ENCODE measurements at regions not wholly inside any gene's neighbourhood (a gene's known extent, or its start where the extent isn't known, plus 50 kb on each side); places are given as distances from the start of the nearest gene placed in this dataset.

- no peak for DNase-seq
- no peaks in the 10 kb centered on the region for H3K9me3 ChIP-seq (ENCODE audit: severe bottlenecking)
- no peak overlapping the region for H3K4me3 ChIP-seq (ENCODE audit: low read depth, low read length)
- H3K27me3 ChIP-seq (ENCODE audit: insufficient read depth, low read depth, severe bottlenecking): no peaks in the 10 kb centered on the region
- TF ChIP-seq, protein P1, sequence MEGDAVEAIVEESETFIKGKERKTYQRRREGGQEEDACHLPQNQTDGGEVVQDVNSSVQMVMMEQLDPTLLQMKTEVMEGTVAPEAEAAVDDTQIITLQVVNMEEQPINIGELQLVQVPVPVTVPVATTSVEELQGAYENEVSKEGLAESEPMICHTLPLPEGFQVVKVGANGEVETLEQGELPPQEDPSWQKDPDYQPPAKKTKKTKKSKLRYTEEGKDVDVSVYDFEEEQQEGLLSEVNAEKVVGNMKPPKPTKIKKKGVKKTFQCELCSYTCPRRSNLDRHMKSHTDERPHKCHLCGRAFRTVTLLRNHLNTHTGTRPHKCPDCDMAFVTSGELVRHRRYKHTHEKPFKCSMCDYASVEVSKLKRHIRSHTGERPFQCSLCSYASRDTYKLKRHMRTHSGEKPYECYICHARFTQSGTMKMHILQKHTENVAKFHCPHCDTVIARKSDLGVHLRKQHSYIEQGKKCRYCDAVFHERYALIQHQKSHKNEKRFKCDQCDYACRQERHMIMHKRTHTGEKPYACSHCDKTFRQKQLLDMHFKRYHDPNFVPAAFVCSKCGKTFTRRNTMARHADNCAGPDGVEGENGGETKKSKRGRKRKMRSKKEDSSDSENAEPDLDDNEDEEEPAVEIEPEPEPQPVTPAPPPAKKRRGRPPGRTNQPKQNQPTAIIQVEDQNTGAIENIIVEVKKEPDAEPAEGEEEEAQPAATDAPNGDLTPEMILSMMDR (IDR thresholded peaks at IDR 0.05; ENCODE audit: low read depth, low read length): no peak
- H3K27ac ChIP-seq: no peak overlapping the region
- H3K36me3 ChIP-seq: no peaks in the 10 kb centered on the region
Observed at GRCh38 chr4:96955691-96956090, 1115.8 kb downstream of the PDHA2 start.

DNA sequence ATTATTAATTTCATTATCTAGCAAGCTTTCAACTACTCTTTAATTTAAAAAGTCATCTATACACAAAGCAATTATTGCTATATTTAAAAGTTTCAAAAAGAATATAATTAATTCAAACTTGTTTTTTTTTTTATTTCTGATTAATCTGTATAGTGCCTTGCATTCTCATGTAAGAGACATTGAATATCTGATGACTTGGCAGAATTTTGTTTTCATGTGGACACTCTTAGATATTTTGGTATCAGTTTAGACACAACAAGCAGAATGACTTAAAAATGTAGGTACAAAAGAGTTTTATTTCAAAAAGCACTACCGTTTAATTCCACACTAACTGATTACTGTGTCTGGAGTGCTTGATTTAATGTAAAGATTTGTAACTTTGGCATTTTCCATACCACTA is 1129.6 kb downstream of the PDHA2 start:
- Histone ChIP-seq H3K36me3 (no peaks in the 10 kb centered on the region), H3K27me3 (ENCODE audit: insufficient read depth, low read depth, severe bottlenecking) (no peaks in the 10 kb centered on the region), H3K4me3 (ENCODE audit: low read depth, low read length) (no peak overlapping the region), H3K9me3 (ENCODE audit: severe bottlenecking) (no peaks in the 10 kb centered on the region), H3K27ac (no peak overlapping the region)
- TF ChIP-seq, protein P1 (IDR thresholded peaks at IDR 0.05; ENCODE audit: low read depth, low read length): no peak
- no peak for DNase-seq

- Histone ChIP-seq H3K36me3 (no peaks in the 10 kb centered on the region), H3K4me3 (ENCODE audit: low read depth, low read length) (no peak overlapping the region), H3K9me3 (ENCODE audit: severe bottlenecking) (no peaks in the 10 kb centered on the region), H3K27ac (no peak overlapping the region), H3K27me3 (ENCODE audit: insufficient read depth, low read depth, severe bottlenecking) (no peaks in the 10 kb centered on the region)
- DNase-seq: no peak
- TF ChIP-seq, protein P1 (IDR thresholded peaks at IDR 0.05; ENCODE audit: low read depth, low read length): no peak
Observed at GRCh38 chr4:96972920-96973319, 1133.0 kb downstream of the PDHA2 start.

GRCh38 chr4:96974295-96974694 is 1134.4 kb downstream of the PDHA2 start:
- Histone ChIP-seq H3K4me3 (ENCODE audit: low read depth, low read length) (no peak overlapping the region), H3K9me3 (ENCODE audit: severe bottlenecking) (no peaks in the 10 kb centered on the region), H3K36me3 (no peaks in the 10 kb centered on the region), H3K27ac (no peak overlapping the region), H3K27me3 (ENCODE audit: insufficient read depth, low read depth, severe bottlenecking) (no peaks in the 10 kb centered on the region)
- TF ChIP-seq, protein P1 (IDR thresholded peaks at IDR 0.05; ENCODE audit: low read depth, low read length): no peak
- DNase-seq: no peak

- Histone ChIP-seq H3K4me3 (ENCODE audit: low read depth, low read length) (no peak overlapping the region), H3K27me3 (ENCODE audit: insufficient read depth, low read depth, severe bottlenecking) (no peaks in the 10 kb centered on the region), H3K27ac (no peak overlapping the region), H3K9me3 (ENCODE audit: severe bottlenecking) (no peaks in the 10 kb centered on the region), H3K36me3 (no peaks in the 10 kb centered on the region)
- no peak for DNase-seq
- TF ChIP-seq, protein P1 (IDR thresholded peaks at IDR 0.05; ENCODE audit: low read depth, low read length): no peak
Observed at GRCh38 chr4:96983830-96984229, 1143.9 kb downstream of the PDHA2 start.

DNA sequence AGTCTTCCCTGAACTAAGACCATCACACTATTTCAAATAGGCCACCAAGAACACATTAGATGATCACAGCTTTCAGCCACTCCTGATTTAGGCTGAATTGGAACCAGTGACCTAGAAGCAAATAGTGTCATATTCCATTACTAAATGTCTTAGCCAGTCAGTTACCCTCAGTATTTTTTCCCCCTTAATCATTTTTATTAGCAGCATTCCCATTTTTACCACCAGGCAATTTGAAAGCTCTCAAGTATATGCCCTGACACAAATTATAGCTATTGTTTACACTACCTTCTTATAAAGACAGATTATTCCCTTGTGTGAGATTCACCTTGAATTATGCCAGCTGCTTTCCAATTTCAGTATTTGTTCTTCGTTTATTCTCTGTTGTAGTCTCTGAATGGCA is 1146.9 kb downstream of the PDHA2 start:
- Histone ChIP-seq H3K27me3 (ENCODE audit: insufficient read depth, low read depth, severe bottlenecking) (no peaks in the 10 kb centered on the region), H3K4me3 (ENCODE audit: low read depth, low read length) (no peak overlapping the region), H3K36me3 (no peaks in the 10 kb centered on the region), H3K27ac (no peak overlapping the region), H3K9me3 (ENCODE audit: severe bottlenecking) (no peaks in the 10 kb centered on the region)
- no peak for DNase-seq
- TF ChIP-seq, protein P1 (IDR thresholded peaks at IDR 0.05; ENCODE audit: low read depth, low read length): no peak

Data from WERI-Rb-1 (cell line).